SK-N-SH treated with all-trans-retinoic acid at 6 μM for 48 hours (cell line): ENCODE measurements at regions not wholly inside any gene's neighbourhood (a gene's known extent, or its start where the extent isn't known, plus 50 kb on each side); places are given as distances from the start of the nearest gene placed in this dataset.

Experiments used
- ATAC-seq: fragments of 200-7000 bp; cut with Tn5 transposase; 3 replicates; pipeline ENCODE4 v1.9.1; 2020; ENCODE audit warnings: mild to moderate bottlenecking, moderate library complexity
- ARNTL ChIP-seq: fragments of 450-650 bp; formaldehyde crosslinking; IDR thresholded peaks from 2 replicates; pipeline ENCODE4 v1.5.0; 2020; ENCODE audit warnings: low read depth, mild to moderate bottlenecking, moderate library complexity, borderline replicate concordance
- BACH2 ChIP-seq: fragments of 250-450 bp; sonication (Bioruptor Pico); IDR thresholded peaks from 2 replicates; pipeline ENCODE4 v1.9.0; 2021; ENCODE audit warnings: mild to moderate bottlenecking, borderline replicate concordance
- CSDC2 ChIP-seq: fragments of 250-450 bp; sonication (Bioruptor Pico); IDR thresholded peaks from 2 replicates; pipeline ENCODE4 v1.5.0; 2020; ENCODE audit warnings: mild to moderate bottlenecking, moderate library complexity
- GLIS3 ChIP-seq: fragments of 250-450 bp; sonication (Bioruptor Pico); IDR thresholded peaks from 2 replicates; pipeline ENCODE4 v1.5.0; 2020; ENCODE audit warnings: mild to moderate bottlenecking, moderate library complexity
- OSR1 ChIP-seq: fragments of 250-450 bp; sonication (Bioruptor Pico); IDR thresholded peaks from 2 replicates; pipeline ENCODE4 v1.8.0; 2022; ENCODE audit warnings: moderate library complexity, mild to moderate bottlenecking, inconsistent platforms
- POU6F1 ChIP-seq: fragments of 250-450 bp; sonication (Bioruptor Pico); IDR thresholded peaks from 2 replicates; pipeline ENCODE4 v1.8.0; 2021; ENCODE audit warnings: low read depth, mild to moderate bottlenecking, moderate library complexity, borderline replicate concordance
- PPARA ChIP-seq: fragments of 250-450 bp; sonication (Bioruptor Pico); IDR thresholded peaks from 2 replicates; pipeline ENCODE4 v1.5.0; 2020; ENCODE audit warnings: mild to moderate bottlenecking, borderline replicate concordance
- SNAI2 ChIP-seq: fragments of 250-450 bp; sonication (Bioruptor Pico); IDR thresholded peaks from 2 replicates; pipeline ENCODE4 v1.5.0; 2020; ENCODE audit warnings: mild to moderate bottlenecking, moderate library complexity
- TCF4 ChIP-seq: fragments of 250-450 bp; sonication (Bioruptor Pico); IDR thresholded peaks from 2 replicates; pipeline ENCODE4 v1.8.0; 2021; ENCODE audit warnings: mild to moderate bottlenecking, moderate library complexity, borderline replicate concordance
- TOX ChIP-seq: fragments of 250-450 bp; sonication (Bioruptor Pico); IDR thresholded peaks from 2 replicates; pipeline ENCODE4 v1.8.0; 2021; ENCODE audit warnings: mild to moderate bottlenecking, moderate library complexity, borderline replicate concordance
- ZC3H10 ChIP-seq: fragments of 250-450 bp; sonication (Bioruptor Pico); IDR thresholded peaks from 2 replicates; pipeline ENCODE4 v1.5.1; 2021; ENCODE audit warnings: mild to moderate bottlenecking, moderate library complexity
- ZFP3 ChIP-seq: fragments of 250-450 bp; sonication (Bioruptor Pico); IDR thresholded peaks from 2 replicates; pipeline ENCODE4 v1.5.0; 2020; ENCODE audit warnings: mild to moderate bottlenecking, moderate library complexity
- ZFP30 ChIP-seq: fragments of 450-650 bp; formaldehyde crosslinking; IDR thresholded peaks from 2 replicates; pipeline ENCODE4 v1.5.0; 2022; ENCODE audit warnings: mild to moderate bottlenecking, moderate library complexity
- ZNF565 ChIP-seq: fragments of 450-650 bp; formaldehyde crosslinking; conservative IDR thresholded peaks from 2 replicates; pipeline ENCODE4 v1.5.0; 2020; ENCODE audit warnings: low read depth, mild to moderate bottlenecking, moderate library complexity
- ZNF8 ChIP-seq: fragments of 450-650 bp; formaldehyde crosslinking; IDR thresholded peaks from 2 replicates; pipeline ENCODE4 v1.5.0; 2020; ENCODE audit warnings: mild to moderate bottlenecking, moderate library complexity
- TF ChIP-seq, protein P1 (sequence below): fragments of 250-450 bp; sonication (Bioruptor Pico); IDR thresholded peaks from 2 replicates; pipeline ENCODE4 v1.5.1; 2021; ENCODE audit warnings: mild to moderate bottlenecking, moderate library complexity
- TF ChIP-seq, protein P2 (sequence below): fragments of 250-450 bp; sonication (Bioruptor Pico); IDR thresholded peaks from 2 replicates; pipeline ENCODE4 v1.5.1; 2020; ENCODE audit warnings: low read depth, mild to moderate bottlenecking, moderate library complexity
- TF ChIP-seq, protein P3 (sequence below): fragments of 250-450 bp; sonication (Bioruptor Pico); IDR thresholded peaks from 2 replicates; pipeline ENCODE4 v1.5.0; 2020; ENCODE audit warnings: mild to moderate bottlenecking, moderate library complexity

DNA sequence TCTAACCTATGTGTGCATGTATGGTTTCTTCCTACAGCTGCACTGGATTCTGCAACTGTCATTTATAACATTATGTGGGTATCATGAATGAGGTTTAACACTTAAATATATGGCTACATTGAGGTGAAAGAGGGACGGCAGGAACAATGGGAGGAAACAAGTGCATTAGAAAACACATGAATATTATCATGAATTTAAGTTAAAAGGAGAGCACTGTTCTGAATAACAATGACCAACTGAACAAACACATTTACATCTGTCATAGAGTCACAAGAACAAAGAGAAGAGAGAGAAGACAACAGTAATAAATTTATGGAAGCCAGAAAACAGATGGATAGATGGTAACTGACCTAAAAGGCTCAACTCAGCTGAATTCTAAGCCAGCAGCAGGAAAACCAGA lies 527.1 kb upstream of the DIPK2B start:
- TF ChIP-seq CSDC2 (no peak), ARNTL (CRISPR knock-in tag) (no peak), OSR1 (no peak), POU6F1 (CRISPR knock-in tag) (no peak), SNAI2 (CRISPR knock-in tag) (no peak)
- ATAC-seq: no peak

GRCh38 chrX:45722471-45722870 lies 521.8 kb upstream of the DIPK2B start:
- ATAC-seq: peak; percentile 39
- TF ChIP-seq BACH2 (no peak), ZFP3 (CRISPR knock-in tag) (no peak), TCF4 (CRISPR knock-in tag) (no peak), ZFP30 (CRISPR knock-in tag) (no peak), GLIS3 (CRISPR knock-in tag) (no peak)
- TF ChIP-seq, protein P1, sequence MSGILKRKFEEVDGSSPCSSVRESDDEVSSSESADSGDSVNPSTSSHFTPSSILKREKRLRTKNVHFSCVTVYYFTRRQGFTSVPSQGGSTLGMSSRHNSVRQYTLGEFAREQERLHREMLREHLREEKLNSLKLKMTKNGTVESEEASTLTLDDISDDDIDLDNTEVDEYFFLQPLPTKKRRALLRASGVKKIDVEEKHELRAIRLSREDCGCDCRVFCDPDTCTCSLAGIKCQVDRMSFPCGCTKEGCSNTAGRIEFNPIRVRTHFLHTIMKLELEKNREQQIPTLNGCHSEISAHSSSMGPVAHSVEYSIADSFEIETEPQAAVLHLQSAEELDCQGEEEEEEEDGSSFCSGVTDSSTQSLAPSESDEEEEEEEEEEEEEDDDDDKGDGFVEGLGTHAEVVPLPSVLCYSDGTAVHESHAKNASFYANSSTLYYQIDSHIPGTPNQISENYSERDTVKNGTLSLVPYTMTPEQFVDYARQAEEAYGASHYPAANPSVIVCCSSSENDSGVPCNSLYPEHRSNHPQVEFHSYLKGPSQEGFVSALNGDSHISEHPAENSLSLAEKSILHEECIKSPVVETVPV: no peak

- no peak for TF ChIP-seq CSDC2
- TF ChIP-seq, protein P1: no peak
- TF ChIP-seq PPARA (CRISPR knock-in tag): no peak
- no peak for ATAC-seq
Observed at GRCh38 chrX:45719751-45720501, 519.2 kb upstream of the DIPK2B start.

- no peak for TF ChIP-seq ZNF8 (CRISPR knock-in tag)
- no peak for TF ChIP-seq TOX (CRISPR knock-in tag)
- TF ChIP-seq ZC3H10 (CRISPR knock-in tag): no peak
- TF ChIP-seq, protein P2, sequence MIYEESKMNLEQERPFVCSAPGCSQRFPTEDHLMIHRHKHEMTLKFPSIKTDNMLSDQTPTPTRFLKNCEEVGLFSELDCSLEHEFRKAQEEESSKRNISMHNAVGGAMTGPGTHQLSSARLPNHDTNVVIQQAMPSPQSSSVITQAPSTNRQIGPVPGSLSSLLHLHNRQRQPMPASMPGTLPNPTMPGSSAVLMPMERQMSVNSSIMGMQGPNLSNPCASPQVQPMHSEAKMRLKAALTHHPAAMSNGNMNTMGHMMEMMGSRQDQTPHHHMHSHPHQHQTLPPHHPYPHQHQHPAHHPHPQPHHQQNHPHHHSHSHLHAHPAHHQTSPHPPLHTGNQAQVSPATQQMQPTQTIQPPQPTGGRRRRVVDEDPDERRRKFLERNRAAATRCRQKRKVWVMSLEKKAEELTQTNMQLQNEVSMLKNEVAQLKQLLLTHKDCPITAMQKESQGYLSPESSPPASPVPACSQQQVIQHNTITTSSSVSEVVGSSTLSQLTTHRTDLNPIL (CRISPR knock-in tag): no peak
- TF ChIP-seq PPARA (CRISPR knock-in tag): no peak
- TF ChIP-seq ZNF565 (CRISPR knock-in tag): no peak
- TF ChIP-seq TCF4 (CRISPR knock-in tag): no peak
- no peak for TF ChIP-seq POU6F1 (CRISPR knock-in tag)
- TF ChIP-seq, protein P3, sequence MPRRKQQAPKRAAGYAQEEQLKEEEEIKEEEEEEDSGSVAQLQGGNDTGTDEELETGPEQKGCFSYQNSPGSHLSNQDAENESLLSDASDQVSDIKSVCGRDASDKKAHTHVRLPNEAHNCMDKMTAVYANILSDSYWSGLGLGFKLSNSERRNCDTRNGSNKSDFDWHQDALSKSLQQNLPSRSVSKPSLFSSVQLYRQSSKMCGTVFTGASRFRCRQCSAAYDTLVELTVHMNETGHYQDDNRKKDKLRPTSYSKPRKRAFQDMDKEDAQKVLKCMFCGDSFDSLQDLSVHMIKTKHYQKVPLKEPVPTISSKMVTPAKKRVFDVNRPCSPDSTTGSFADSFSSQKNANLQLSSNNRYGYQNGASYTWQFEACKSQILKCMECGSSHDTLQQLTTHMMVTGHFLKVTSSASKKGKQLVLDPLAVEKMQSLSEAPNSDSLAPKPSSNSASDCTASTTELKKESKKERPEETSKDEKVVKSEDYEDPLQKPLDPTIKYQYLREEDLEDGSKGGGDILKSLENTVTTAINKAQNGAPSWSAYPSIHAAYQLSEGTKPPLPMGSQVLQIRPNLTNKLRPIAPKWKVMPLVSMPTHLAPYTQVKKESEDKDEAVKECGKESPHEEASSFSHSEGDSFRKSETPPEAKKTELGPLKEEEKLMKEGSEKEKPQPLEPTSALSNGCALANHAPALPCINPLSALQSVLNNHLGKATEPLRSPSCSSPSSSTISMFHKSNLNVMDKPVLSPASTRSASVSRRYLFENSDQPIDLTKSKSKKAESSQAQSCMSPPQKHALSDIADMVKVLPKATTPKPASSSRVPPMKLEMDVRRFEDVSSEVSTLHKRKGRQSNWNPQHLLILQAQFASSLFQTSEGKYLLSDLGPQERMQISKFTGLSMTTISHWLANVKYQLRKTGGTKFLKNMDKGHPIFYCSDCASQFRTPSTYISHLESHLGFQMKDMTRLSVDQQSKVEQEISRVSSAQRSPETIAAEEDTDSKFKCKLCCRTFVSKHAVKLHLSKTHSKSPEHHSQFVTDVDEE (CRISPR knock-in tag): no peak
- no peak for TF ChIP-seq SNAI2 (CRISPR knock-in tag)
- no peak for TF ChIP-seq BACH2
- TF ChIP-seq CSDC2: no peak
- TF ChIP-seq, protein P1: no peak
- TF ChIP-seq, all 23 proteins: peak for 0
- no peak for ATAC-seq
Observed at GRCh38 chrX:45718676-45719075, 518.0 kb upstream of the DIPK2B start.
